Stomach (tissue), 8 donors: ENCODE measurements at regions not wholly inside any gene's neighbourhood (a gene's known extent, or its start where the extent isn't known, plus 50 kb on each side); places are given as distances from the start of the nearest gene placed in this dataset.
"Not testable (repeated sequence)": the region's sequence is repeated elsewhere in the genome, so short reads cannot be mapped to it uniquely, and the experiment has no call there.

Source experiments
- DNase-seq, 2 donors: peaks; one replicate each; pipeline versions ENCODE4 v3.0.0 to v3.0.0-alpha.2; 2013 to 2019
- H3K27ac ChIP-seq, 5 donors: fragments of 200-600 bp in 4 of 5; sonication (generic) in 4 of 5; one replicate each; pipeline ENCODE4 v1.5.1; 2013 to 2019; ENCODE audit warnings: mild to moderate bottlenecking in 1 of 5, moderate library complexity in 1 of 5
- H3K27me3 ChIP-seq, 3 donors: fragments of 200-600 bp; sonication (generic); one replicate each; pipeline ENCODE4 v1.5.1; 2017 to 2019; ENCODE audit warnings: mixed run types in 1 of 3
- H3K36me3 ChIP-seq, 4 donors: fragments of 200-600 bp; sonication (generic); 1 replicate in 3 of 4; 2 replicates in 1 of 4; pipeline ENCODE4 v1.5.1; 2016 to 2019
- H3K4me1 ChIP-seq, 4 donors: fragments of 200-600 bp; sonication (generic); one replicate each; pipeline ENCODE4 v1.5.1; 2016 to 2019
- H3K4me3 ChIP-seq, 4 donors: fragments of 200-600 bp; sonication (generic) in 3 of 4; one replicate each; pipeline ENCODE4 v1.5.1; 2016 to 2019; ENCODE audit warnings: mild to moderate bottlenecking in 1 of 4
- H3K9me3 ChIP-seq, 4 donors: fragments of 200-600 bp; sonication (generic); one replicate each; pipeline ENCODE4 v1.5.1; 2016 to 2019
- CTCF ChIP-seq, 7 experiments: fragments of 450-650 bp in 4 of 7; fragments of 200-600 bp in 3 of 7; sonication (generic) in 3 of 7; IDR thresholded peaks; one replicate each; pipeline ENCODE4 v1.5.1; 2016 to 2019; ENCODE audit warnings: antibody characterized with exemption in 7 of 7, control low read depth in 2 of 7, mild to moderate bottlenecking in 1 of 7
- EP300 ChIP-seq: sonication (generic); formaldehyde crosslinking; IDR thresholded peaks from one replicate; pipeline ENCODE4 v1.6.1; 2017; ENCODE audit warnings: antibody characterized with exemption
- POLR2A ChIP-seq, 4 donors: fragments of 450-650 bp; IDR thresholded peaks; one replicate each; pipeline ENCODE4 v1.6.1; 2016; ENCODE audit warnings: antibody characterized with exemption in 4 of 4, control low read depth in 2 of 4, mild to moderate bottlenecking in 1 of 4, moderate library complexity in 1 of 4
- POLR2AphosphoS5 ChIP-seq, 3 donors: sonication (generic); formaldehyde crosslinking; IDR thresholded peaks; one replicate each; pipeline ENCODE4 v1.6.1; 2016; ENCODE audit warnings: antibody characterized with exemption in 3 of 3
- WGBS, 5 donors: extraction: QIAGEN DNeasy Blood & Tissue Kit in 3 of 5; methylation state at CpG; one replicate each; pipeline versions ENCODE4 v1.1.5 to v1.1.7; 2013 to 2018; 5-methylcytosine and 5-hydroxymethylcytosine counted together
- intact Hi-C: fragments of 100-400 bp; cut with DNase I; formaldehyde crosslinking; loops from one replicate; pipeline ENCODE4 v1.15.1; 2023; ENCODE audit warnings: low total_unique reads
- donor health status: healthy with polysubstance abuse.
- donor health status: Bipolar disorder and iron deficiency.
- donor health status: healthy.

DNA sequence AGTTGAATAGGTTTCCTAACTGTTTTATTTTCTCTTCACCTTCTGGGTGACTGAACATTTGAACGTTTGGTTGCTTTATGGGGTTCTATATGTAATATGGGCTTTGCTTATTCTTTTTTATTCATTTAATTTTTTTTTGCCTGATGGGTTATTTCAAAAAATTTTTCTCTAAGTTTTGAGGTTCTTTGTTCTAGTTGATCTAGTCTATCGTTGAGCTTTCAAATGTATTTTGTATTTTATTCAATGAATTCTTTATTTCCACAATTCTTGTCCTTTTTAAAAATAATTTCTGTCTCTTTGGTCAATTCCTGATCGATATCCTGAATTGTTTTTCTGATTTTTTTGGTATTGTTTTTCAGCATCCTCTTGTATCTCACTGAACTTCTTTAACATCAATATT lies 239.5 kb upstream of the PCDH9 start:
- 67 to 77% (median 71%) methylated on average over 3 of the region's 3 CpGs for WGBS, 5 donors
- H3K27me3 ChIP-seq, result no peaks in the 10 kb centered on the region
- DNase-seq, result no peak
- no peaks in the 10 kb centered on the region for H3K4me1 ChIP-seq
- intact Hi-C loops, result no loop called here
- no peaks in the 10 kb centered on the region for H3K36me3 ChIP-seq
- no peak overlapping the region for H3K27ac ChIP-seq
- H3K4me3 ChIP-seq, result no peak overlapping the region
- peaks cover 0 to 24% (median 21%) of the 10 kb centered on the region in 4 donors for H3K9me3 ChIP-seq
- TF ChIP-seq EP300, result no peak
- no peak for TF ChIP-seq CTCF (IDR thresholded peaks at IDR 0.05)
- TF ChIP-seq POLR2AphosphoS5 (IDR thresholded peaks at IDR 0.05), result no peak
- no peak for TF ChIP-seq POLR2A (IDR thresholded peaks at IDR 0.05)

DNA sequence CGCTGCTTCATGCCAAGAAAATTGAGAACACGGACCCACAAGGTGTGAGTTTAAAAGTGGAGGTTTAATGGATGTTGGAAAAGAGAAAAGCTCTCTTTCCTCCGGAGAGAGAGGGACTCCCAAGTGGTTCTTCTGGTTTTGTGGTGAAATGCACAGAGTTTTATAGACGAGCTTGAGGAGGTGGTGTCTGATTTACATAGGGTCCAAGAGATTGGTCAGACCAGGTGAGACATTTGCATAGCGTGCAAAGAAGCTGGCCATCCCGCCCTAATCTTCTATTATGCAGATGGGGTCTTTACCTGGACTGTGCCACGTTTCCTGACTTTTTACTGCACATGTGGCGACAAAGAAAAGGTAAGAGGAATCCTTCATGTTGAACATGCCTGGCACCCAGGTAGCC lies 236.4 kb upstream of the PCDH9 start:
- Histone ChIP-seq H3K36me3 (no peaks in the 10 kb centered on the region), H3K4me3 (no peak overlapping the region), H3K4me1 (no peaks in the 10 kb centered on the region), H3K9me3 (peaks cover 0 to 24% (median 21%) of the 10 kb centered on the region in 4 donors), H3K27me3 (no peaks in the 10 kb centered on the region), H3K27ac (no peak overlapping the region)
- WGBS, 5 donors, result 73 to 83% (median 79%) methylated on average over 8 of the region's 8 CpGs
- intact Hi-C loops, result no loop called here
- DNase-seq, result no peak
- TF ChIP-seq EP300 (no peak), CTCF (IDR thresholded peaks at IDR 0.05) (no peak), POLR2A (IDR thresholded peaks at IDR 0.05) (no peak), POLR2AphosphoS5 (IDR thresholded peaks at IDR 0.05) (no peak)

DNA sequence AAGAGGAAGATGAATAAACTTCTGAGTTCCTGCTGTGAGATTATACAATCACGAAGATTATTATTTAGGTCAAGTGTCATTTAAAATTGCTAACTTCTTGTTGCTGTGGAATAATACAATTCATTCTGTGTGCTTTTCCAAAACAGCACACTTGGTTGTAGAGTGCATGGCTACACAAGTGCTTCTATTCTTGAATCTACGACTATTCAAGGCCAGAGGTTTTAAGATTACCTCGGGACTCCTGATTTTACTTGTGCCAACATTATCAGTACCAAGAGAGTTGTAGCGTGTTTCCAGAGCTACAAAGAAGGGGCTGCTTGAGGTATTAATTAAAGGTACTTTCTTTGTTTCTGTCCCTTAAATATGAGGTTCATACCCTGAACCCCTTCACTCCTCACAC lies 234.0 kb upstream of the PCDH9 start:
- H3K4me1 ChIP-seq, result no peaks in the 10 kb centered on the region
- TF ChIP-seq EP300 (no peak), CTCF (IDR thresholded peaks at IDR 0.05) (no peak), POLR2A (IDR thresholded peaks at IDR 0.05) (no peak), POLR2AphosphoS5 (IDR thresholded peaks at IDR 0.05) (no peak)
- H3K4me3 ChIP-seq, result no peak overlapping the region
- 41 to 64% (median 51%) methylated on average over 4 of the region's 4 CpGs for WGBS, 5 donors
- intact Hi-C loops, result no loop called here
- no peak overlapping the region for H3K27ac ChIP-seq
- no peaks in the 10 kb centered on the region for H3K36me3 ChIP-seq
- DNase-seq, result no peak
- H3K9me3 ChIP-seq, result peaks cover 0 to 17% (median 2%) of the 10 kb centered on the region in 4 donors
- H3K27me3 ChIP-seq, result no peaks in the 10 kb centered on the region

DNA sequence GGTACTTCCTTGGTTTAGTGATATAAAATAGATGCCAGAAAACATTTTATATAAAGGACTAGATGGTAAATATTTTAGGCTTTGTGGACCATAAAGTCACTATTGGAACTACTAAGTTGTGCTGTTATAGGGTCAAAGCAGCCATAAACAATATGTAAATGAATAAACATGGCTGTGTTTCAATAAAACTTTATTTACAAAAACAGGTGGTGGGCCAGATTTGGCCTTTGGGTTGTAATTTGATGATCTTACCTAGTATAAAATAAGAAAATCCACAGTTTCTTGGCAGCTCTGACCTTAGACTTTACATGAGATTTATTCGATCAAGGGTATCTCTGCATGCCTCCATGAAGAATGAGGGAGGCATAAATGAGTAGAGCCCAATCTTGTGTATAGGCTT lies 232.0 kb upstream of the PCDH9 start:
- TF ChIP-seq CTCF (IDR thresholded peaks at IDR 0.05) (no peak), POLR2AphosphoS5 (IDR thresholded peaks at IDR 0.05) (no peak), EP300 (no peak), POLR2A (IDR thresholded peaks at IDR 0.05) (no peak)
- H3K27me3 ChIP-seq, result no peaks in the 10 kb centered on the region
- intact Hi-C loops, result no loop called here
- DNase-seq, result no peak
- no peak overlapping the region for H3K4me3 ChIP-seq
- H3K4me1 ChIP-seq, result no peaks in the 10 kb centered on the region
- 88 to 100% (median 93%) methylated on average over 1 of the region's 1 CpG for WGBS, 5 donors
- H3K36me3 ChIP-seq, result no peaks in the 10 kb centered on the region
- H3K9me3 ChIP-seq, result peaks cover 0 to 14% (median 0%) of the 10 kb centered on the region in 4 donors
- H3K27ac ChIP-seq, result no peak overlapping the region

DNA sequence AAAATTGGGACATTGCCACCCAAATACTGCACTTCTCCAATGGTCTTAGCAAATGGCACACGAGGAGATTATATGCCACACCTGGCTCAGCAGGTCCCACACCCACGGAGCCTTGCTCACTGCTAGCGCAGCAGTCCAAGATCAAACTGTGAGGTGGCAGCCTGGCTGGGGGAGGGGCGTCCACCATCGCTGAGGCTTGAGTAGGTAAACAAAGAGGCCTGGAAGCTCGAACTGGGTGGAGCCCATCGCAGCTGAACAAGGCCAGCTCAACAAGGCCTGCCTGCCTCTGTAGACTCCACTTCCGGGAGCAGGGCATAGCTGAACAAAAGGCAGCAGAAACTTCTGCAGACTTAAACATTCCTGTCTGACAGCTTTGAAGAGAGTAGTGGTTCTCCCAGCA lies 222.4 kb upstream of the PCDH9 start:
- H3K9me3 ChIP-seq, H3K27ac ChIP-seq, H3K4me1 ChIP-seq, intact Hi-C loops, H3K4me3 ChIP-seq, H3K27me3 ChIP-seq, H3K36me3 ChIP-seq, DNase-seq: not testable (repeated sequence)
- 65 to 86% (median 76%) methylated on average over 6 to 8 of the region's 8 CpGs for WGBS, 5 donors
